Muscle of leg (tissue), 3 donors: ENCODE measurements at regions not wholly inside any gene's neighbourhood (a gene's known extent, or its start where the extent isn't known, plus 50 kb on each side); places are given as distances from the start of the nearest gene placed in this dataset.

Experiments used
- DNase-seq: peaks from one replicate; pipeline ENCODE4 v3.0.0; 2013
- H3K27ac ChIP-seq: one replicate; pipeline ENCODE4 v1.5.1; 2013; ENCODE audit warnings: mild to moderate bottlenecking, low read length, control low read depth
- H3K27me3 ChIP-seq: one replicate; pipeline ENCODE4 v1.6.1; 2013; ENCODE audit warnings: low read length; ENCODE audit not compliant: control insufficient read depth, insufficient read depth
- H3K36me3 ChIP-seq: one replicate; pipeline ENCODE4 v1.6.1; 2013; ENCODE audit warnings: low read length; ENCODE audit not compliant: control insufficient read depth, insufficient read depth
- H3K4me1 ChIP-seq: one replicate; pipeline ENCODE4 v1.6.1; 2013; ENCODE audit warnings: low read length; ENCODE audit not compliant: control insufficient read depth, insufficient read depth
- H3K4me3 ChIP-seq: one replicate; pipeline ENCODE4 v1.5.1; 2013; ENCODE audit warnings: low read length, control low read depth
- H3K9me3 ChIP-seq: replicated peaks from 2 replicates; pipeline ENCODE4 v1.6.1; 2013; ENCODE audit warnings: low read depth, low read length; ENCODE audit not compliant: control insufficient read depth
- WGBS: methylation state at CpG from one replicate; pipeline ENCODE4 v1.1.5; 2013; ENCODE audit warnings: missing lambda C conversion rate; ENCODE audit not compliant: insufficient coverage; 5-methylcytosine and 5-hydroxymethylcytosine counted together

DNA sequence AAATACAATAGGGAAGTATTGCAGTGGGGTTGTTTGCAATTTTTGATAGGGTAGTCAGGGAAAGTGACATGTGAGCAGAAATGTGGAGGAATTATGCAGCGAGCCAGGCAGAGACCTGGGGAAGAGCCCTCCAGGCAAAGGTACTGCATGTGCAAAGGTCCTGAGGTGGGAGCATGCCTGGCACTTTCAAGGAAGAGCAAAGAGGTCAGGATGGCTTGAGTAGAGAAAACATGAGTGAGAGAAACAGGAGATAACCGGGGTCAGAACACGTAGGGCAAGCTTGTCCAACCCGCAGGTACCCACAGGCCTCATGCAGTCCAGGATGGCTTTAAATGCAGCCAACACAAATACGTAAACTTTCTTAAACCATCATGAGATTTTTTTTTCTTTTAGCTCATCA lies 71.0 kb downstream of the COQ2 start:
- no peaks in the 10 kb centered on the region for H3K36me3 ChIP-seq
- 97% methylated on average over 3 of the region's 5 CpGs for WGBS
- no peaks in the 10 kb centered on the region for H3K4me1 ChIP-seq
- no peaks in the 10 kb centered on the region for H3K27me3 ChIP-seq
- no peak overlapping the region for H3K4me3 ChIP-seq
- H3K9me3 ChIP-seq: no peaks in the 10 kb centered on the region
- no peak overlapping the region for H3K27ac ChIP-seq
- DNase-seq: no peak

DNA sequence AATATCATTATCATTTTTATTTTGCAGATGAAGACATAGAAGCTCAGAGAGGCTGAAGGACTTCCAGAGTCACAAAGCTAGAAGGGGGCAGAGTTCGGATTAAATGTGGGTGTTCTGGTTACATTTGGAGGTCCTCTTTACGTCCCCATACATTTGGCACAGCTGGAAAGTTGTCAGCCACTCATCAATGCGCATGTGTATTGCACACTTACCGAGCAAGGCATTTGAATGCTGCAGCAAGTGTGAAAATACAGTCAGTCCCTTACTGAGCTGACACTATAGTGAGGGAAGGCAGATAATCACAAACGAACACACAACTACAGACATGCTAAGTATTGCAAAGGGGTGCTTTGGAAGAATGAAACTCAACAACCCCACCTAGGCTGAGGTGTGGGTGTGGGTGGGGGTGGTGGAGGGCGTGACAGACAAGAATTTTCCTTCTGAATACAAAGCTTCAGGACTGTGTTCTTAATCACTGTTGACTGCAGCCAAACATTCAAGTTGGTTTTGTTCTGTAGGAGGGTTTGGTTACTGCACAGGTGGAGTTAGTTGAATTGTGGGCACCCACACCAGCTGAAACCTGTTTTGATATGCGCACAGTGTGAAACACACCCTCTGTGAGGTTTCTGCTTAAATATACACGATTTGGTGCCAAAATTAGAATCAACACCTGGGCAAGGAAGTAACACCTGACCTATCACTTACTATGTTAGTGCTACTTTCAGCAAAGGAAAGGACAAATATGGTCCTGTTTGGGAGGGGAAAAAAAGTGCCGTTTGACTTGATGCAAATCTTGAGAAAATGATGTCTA lies 72.4 kb downstream of the COQ2 start:
- no peak overlapping the region for H3K4me3 ChIP-seq
- no peak for DNase-seq
- H3K36me3 ChIP-seq: no peaks in the 10 kb centered on the region
- H3K4me1 ChIP-seq: no peaks in the 10 kb centered on the region
- WGBS: 63% methylated on average over 2 of the region's 9 CpGs
- H3K27ac ChIP-seq: no peak overlapping the region
- peaks cover 4% of the 10 kb centered on the region for H3K9me3 ChIP-seq
- H3K27me3 ChIP-seq: no peaks in the 10 kb centered on the region

DNA sequence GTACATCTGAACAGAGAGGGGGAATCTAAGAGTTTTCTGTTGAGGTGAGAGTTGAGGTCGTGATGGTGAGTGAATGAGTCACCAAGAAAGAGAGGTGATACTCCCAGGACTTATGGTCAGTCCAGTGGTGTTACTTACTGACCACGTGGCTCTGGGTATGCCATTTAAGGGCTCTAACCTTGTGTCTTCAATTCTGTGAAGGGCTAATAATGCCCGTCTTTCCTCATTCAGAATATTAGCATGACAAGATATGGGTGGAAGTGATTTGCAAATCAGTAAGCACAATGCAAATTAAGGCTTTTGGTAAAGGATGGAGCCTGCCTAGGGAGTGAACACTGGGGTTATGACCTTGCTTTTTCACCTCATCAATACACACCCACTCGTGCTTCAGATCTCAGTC lies 75.2 kb downstream of the COQ2 start:
- 39% methylated on average over 2 of the region's 4 CpGs for WGBS
- Histone ChIP-seq H3K4me1 (no peaks in the 10 kb centered on the region), H3K27ac (no peak overlapping the region), H3K9me3 (peaks cover 4% of the 10 kb centered on the region), H3K27me3 (no peaks in the 10 kb centered on the region), H3K4me3 (no peak overlapping the region), H3K36me3 (no peaks in the 10 kb centered on the region)
- DNase-seq: no peak

DNA sequence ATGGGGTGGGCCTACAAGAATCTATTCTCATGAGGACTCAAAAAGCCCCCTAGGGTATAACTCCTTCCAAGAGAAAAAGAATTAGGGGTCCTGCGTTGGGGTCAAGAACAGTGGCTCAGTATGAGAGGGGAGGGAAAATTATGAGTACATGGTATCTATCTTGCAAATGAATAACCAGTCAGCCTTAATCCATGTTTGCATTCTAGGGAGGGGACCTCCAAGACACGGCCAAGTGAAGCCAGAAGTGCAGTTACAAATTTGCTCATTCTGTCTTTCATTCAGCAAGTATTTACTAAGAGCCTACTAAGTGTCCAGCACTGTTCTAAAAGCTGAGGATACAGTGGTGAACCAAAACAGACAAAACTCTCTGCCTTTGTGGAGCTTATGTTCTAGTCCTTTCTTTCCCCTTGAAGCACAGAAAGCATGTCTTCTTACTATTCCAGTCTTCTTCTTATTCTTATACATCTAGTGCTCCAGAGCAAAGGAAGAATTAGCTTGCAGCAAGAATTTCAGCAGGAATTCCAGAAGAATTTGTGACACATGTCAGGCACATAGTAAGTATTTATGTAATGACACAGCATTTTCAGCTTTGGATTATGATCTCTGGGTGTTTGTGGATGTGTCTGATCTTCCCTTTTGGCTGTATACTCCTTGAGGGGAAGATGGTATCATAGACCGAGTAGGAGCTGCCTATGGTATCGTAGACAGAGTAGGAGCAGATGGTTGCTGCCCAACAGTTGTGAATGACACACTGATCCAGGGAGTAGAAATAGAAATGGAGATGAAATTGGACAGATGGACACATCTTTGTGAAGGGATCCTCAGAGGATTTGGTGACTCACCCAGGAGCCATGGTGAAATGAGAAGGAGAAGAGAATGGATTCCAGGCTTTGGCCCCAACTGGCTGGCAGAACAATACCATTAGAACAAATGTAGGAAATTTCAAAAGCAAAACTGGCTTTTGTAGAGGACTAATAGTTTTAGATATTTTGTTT lies 75.9 kb downstream of the COQ2 start:
- H3K4me3 ChIP-seq: no peak overlapping the region
- peaks cover 4% of the 10 kb centered on the region for H3K9me3 ChIP-seq
- H3K36me3 ChIP-seq: no peaks in the 10 kb centered on the region
- H3K4me1 ChIP-seq: no peaks in the 10 kb centered on the region
- no peaks in the 10 kb centered on the region for H3K27me3 ChIP-seq
- 81% methylated on average over 3 of the region's 4 CpGs for WGBS
- no peak overlapping the region for H3K27ac ChIP-seq
- DNase-seq: no peak

DNA sequence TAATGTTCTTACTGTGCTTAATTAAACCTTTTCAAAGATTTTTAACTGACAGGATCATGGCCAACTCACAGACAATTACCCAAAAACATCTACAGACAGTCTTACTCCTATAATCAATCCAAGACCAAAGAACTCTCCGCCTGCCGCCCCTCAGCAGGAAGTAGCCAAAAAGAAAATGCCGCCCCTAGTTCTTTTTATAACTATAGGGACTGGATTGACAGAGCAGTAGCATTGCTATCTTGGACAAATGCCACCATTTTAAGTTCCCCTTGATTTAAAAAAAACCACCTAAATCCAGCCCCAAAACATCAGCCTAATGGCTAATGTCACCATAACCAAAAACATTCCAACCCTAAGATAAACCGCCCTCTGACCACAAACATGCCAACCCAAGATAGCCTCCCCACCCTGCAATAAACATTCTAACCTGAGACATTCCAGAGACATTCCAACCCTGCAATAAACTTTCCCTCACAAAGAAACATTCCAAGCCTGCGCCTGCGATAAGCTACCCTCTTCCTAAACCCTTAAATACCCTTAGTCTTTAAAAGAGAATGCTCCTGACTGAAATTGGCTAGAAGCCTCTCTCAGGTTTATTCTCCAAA lies 77.0 kb downstream of the COQ2 start:
- Histone ChIP-seq H3K4me3 (no peak overlapping the region), H3K4me1 (no peaks in the 10 kb centered on the region), H3K36me3 (no peaks in the 10 kb centered on the region), H3K27ac (no peak overlapping the region), H3K27me3 (no peaks in the 10 kb centered on the region), H3K9me3 (peaks cover 4% of the 10 kb centered on the region)
- DNase-seq: no peak
- WGBS: 38% methylated on average over 3 of the region's 6 CpGs

DNA sequence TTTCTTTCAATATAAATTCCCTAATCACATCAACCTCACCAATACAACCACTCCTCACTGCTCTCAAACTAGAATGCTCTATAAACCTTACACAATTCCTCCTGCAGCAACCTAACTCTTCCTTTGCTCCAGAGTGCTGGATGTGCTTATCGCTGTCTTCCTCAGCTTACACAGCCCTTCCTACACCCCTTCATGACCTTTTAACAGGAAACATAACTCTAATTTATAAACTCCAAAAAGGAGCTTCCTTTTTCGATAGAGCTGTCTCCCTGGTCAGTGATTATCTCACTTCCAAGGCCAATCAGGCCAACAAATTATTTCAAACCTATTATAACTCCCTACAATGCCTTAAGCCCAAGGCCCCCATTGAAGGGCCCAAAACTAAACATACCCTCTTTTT lies 78.8 kb downstream of the COQ2 start:
- Histone ChIP-seq H3K9me3 (peaks cover 4% of the 10 kb centered on the region), H3K4me1 (no peaks in the 10 kb centered on the region), H3K36me3 (no peaks in the 10 kb centered on the region), H3K27me3 (no peaks in the 10 kb centered on the region), H3K4me3 (no peak overlapping the region), H3K27ac (no peak overlapping the region)
- 48% methylated on average over 2 of the region's 2 CpGs for WGBS
- no peak for DNase-seq

DNA sequence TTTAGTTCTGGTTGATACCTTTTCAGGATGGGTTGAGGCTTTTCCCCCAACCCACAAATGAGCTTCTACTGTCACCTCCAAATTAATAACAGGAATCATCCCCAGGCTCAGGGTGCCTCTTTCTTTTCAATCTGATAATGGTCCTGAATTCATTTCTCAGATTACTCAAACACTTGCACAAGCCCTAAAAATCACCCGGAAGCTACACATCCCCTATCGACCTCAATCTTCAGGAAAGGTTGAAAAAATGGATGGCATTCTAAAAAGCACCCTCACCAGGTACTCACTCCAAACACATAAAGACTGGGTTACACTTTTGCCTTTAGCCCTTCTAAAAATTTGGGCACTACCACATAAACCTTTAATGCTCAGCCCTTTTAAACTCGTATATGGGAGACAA lies 79.9 kb downstream of the COQ2 start:
- WGBS: 62% methylated on average over 3 of the region's 3 CpGs
- no peaks in the 10 kb centered on the region for H3K27me3 ChIP-seq
- H3K27ac ChIP-seq: no peak overlapping the region
- H3K4me1 ChIP-seq: no peaks in the 10 kb centered on the region
- H3K9me3 ChIP-seq: peaks cover 4% of the 10 kb centered on the region
- H3K36me3 ChIP-seq: no peaks in the 10 kb centered on the region
- no peak overlapping the region for H3K4me3 ChIP-seq
- no peak for DNase-seq

DNA sequence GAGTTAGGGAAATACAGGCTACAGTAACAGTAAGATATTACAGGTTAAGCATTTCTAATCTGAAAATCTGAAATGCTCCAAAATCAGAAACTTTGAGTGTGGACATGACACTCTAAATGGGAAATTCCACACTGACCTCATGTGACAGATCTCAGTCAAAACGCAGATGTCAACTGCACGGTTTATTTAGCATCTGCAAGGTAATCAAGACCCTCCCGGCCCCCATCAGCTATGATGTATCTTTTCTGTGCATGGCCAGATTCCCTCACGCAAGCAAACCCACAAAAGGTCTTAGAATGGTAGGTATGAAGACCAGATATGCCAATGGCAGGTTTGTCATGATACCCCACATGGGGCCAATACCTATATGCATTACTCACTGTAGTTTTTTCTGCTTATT lies 82.8 kb downstream of the COQ2 start:
- WGBS: no CpG with 5 or more reads among the region's 4 CpGs
- no peak overlapping the region for H3K27ac ChIP-seq
- no peak overlapping the region for H3K4me3 ChIP-seq
- no peaks in the 10 kb centered on the region for H3K4me1 ChIP-seq
- H3K9me3 ChIP-seq: no peaks in the 10 kb centered on the region
- no peak for DNase-seq
- H3K36me3 ChIP-seq: no peaks in the 10 kb centered on the region
- H3K27me3 ChIP-seq: no peaks in the 10 kb centered on the region

DNA sequence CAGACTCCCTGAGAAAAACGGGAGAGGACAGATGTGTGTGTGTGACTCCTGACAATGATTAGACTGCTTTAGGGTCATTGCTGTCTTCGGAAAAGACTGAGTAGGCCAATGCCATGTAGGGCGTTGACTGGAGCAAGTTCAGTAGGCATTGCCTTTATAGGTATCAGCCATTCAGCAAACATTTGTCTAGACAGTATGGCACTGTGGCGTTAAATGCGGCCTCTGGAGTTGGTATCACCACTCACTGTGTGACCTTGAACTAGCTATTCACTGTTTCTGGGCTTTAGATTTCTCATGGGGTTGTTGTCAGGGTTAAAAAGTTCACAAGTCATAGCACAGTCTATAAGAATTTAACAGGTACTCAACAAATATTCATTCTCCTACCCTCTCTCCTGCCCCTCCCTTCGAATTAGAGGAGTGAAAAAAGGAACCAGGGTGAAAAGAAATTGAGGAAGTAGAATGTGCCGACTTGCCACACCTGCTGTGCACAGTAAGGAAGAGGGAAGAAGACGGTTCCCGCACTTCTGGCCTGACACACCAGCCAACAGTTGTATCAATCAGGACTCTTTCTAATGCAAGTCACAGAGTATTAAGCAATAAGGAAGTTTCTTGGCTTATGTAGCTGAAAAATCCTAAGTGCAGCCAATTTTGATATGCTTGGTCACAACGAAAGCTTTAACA lies 83.2 kb upstream of the PLAC8 start:
- WGBS: 80% methylated on average over 4 of the region's 10 CpGs
- Histone ChIP-seq H3K27me3 (no peaks in the 10 kb centered on the region), H3K36me3 (no peaks in the 10 kb centered on the region), H3K4me1 (no peaks in the 10 kb centered on the region), H3K9me3 (no peaks in the 10 kb centered on the region), H3K4me3 (no peak overlapping the region), H3K27ac (no peak overlapping the region)
- peak; percentile 38 for DNase-seq
